NCI-H2227 (cell line): ENCODE measurements at regions not wholly inside any gene's neighbourhood (a gene's known extent, or its start where the extent isn't known, plus 50 kb on each side); places are given as distances from the start of the nearest gene placed in this dataset.
"Not testable (repeated sequence)": the region's sequence is repeated elsewhere in the genome, so short reads cannot be mapped to it uniquely, and the experiment has no call there.

Experiments used
- DNase-seq: peaks from one replicate; lab custom pipeline; 2025; ENCODE audit not compliant: unreplicated experiment; lab: John Stamatoyannopoulos, UW

DNA sequence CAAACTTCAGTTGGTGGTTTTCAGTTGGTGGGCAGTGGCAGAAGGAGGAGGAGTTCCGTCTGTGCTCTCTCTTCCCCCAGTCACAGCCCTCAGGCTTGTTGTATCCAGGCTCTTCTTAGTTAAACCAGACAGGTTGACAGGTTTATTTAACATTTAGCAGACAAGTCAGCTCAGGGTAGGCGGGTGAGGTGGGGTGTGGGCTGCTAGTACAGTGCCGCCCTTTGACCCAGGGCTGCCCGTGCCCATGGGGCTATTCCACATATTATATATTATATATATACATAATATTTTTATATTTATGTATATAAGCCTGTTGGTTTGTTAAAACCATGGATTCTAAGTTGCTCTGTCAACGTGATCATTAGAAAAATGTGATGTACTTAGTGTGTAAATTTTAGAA is 1740.6 kb upstream of the DEFB115 start:
- not testable (repeated sequence) for DNase-seq

DNA sequence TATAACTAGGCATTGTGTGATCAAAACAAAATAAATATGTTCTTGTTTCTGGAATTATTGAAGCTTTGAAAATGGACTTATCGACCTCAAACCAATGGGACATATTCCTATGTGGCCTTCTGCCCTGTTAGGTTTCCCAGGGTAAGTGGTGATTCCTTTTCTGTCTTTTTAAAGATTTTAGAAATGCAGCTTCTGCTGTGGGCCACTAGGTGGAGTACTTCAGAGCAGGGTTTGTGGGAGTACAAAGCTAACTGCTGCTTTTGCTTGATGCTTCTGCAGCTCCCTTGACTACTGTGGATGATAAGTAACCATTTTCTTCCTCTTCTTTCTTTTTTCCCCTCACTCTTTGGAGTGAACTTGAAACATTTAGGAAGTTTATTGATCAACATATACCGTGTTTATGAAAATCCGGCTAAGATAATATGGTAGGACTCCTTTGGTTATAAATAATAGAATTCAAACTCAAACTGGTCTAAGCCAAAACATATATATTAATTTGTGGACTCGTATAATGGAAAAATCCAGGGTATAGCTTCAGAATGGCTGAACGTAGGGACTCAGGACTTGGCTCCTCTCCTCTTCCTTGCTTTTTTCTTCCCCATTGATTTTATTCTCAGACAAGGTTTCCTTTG is 1737.7 kb upstream of the DEFB115 start:
- DNase-seq: peak; percentile 10

DNA sequence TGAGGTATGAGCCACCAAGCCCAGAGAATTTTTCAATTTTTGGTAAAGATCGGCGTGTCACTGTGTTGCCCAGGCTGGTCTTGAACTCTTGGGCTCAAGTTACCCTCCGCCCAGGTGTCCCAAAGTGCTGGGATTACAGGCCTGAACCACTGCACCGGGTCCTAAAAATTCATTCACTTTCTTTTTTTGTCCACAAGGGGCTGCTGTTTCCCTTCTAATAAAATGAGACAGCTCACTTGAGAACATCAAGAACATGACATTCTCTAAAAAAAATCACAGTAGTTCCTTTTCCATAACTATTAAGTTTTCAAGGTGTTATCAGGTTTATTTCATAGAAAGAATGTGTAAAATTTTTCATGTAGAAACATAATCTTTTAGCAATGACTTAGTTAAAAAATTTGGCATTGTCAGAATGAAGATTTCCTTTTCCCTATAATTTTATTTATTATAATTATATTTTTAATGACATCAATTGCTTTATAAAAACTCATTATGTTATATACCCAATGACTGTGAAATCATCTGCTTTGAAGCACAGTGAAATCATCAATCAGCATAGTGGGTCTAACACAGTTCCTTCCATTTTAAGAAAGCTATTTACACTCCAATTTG is 1723.8 kb upstream of the DEFB115 start:
- peak; percentile 20 for DNase-seq

DNA sequence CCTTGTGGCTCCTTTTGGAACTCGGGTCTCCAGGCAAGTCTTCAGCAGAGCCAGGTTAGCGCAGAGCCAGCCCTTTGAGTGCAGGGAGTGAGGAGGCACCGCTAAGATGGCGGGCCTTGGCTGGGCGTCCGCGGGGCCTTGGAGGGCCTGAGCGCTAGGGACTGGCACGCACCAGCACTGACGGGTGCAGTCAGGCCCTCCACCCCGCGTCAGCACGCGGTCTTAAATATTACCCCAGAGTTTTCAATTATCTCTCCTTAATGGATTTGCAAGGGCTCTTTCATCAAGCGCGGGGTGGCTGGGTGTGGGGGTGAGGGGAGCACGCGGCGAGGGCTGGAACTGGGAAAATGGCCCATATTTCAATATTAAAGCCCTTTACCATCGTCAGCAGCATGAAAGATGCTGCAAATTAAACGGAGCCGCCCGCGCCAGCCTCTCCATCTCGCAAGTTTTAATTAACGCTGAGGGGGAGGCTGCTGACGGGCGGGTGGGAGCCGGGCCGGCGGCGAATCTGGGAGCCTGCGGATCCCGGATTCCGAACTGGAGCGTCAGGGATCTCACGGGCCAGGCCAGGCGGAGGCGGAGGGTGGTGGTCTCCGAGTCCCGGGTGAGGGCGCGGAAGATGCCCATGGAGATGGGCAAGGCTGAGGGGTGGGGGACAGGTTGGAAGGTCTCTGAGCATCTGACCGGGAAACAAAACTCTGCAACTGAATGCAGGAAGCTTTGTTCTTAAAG is 1690.4 kb upstream of the DEFB115 start:
- DNase-seq: not testable (repeated sequence)

DNA sequence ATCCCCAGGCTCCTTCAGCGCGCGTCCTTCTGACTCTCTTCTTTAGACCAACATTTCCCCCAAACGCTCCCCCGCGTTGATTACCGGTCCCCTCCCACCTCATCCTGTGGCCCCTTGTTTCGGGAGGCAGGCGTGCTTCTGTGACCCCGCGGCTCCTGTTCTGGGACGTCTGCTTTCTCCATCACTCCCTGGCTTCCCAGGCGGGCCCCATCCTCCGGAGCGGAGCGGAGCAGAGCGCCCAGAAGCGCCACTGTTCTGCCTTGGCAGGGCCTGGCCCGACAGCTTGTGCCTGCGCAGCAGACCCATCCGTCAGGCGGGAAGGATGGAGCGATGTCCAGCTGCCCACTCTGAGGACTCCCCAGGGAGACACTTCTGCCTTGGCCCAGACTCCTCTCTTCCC is 1689.8 kb upstream of the DEFB115 start:
- not testable (repeated sequence) for DNase-seq

DNA sequence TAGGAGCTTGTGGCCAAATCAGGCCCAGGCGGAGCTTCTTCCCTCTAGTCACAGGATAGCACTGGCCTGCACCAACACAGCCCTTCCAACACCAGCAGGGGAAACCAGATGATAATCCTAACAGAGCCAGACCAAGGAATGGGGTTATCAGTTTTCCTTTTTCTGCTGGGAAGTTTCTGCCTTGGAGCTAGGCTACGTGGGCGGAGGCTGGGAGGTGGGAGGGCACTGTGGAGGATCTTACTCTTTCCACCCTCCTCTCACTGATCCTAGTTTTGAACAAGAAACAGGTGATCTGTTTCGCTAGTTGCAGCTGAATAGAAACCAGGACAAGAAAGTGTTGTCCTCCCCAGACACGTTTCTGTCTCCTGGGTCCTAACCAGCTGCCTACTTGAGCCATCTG is 1687.3 kb upstream of the DEFB115 start:
- DNase-seq: not testable (repeated sequence)

DNA sequence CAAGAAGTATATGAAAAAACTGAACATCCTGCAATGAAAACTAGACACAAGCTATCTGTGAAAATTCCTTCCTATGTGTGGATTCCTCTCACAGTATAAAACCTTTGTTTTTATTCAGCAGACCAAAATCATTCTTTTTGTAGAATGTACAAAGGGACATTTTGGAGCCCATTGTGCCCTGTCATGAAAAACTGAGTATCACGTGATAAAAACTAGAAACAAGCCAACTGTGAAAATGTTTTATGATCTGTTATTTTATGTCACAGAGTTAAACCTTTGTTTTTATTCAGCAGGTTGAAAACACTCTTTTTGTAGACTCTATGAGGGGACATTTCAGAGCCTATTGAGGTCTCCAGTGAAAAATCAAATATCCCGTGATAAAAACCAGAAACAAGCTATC is 1667.9 kb upstream of the DEFB115 start:
- DNase-seq: not testable (repeated sequence)

DNA sequence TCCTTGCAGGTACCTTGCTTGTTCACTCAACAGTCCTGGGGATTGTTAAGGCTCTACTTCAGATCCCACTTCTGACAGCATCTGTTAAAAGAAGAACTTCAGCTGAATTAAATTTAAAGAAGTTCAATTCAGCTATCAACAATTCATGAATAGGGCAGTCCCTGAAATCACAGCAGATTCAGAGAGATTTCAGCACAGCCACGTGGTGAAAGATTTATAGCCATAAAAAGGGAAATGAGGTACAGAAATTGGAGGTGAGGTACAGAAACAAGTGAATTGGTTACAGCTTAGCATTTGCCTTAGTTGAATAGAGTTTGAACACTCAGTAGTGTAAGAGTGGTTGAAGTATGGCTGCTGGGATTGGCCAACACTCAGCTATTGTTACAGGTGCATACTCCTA is 1653.3 kb upstream of the DEFB115 start:
- not testable (repeated sequence) for DNase-seq

DNA sequence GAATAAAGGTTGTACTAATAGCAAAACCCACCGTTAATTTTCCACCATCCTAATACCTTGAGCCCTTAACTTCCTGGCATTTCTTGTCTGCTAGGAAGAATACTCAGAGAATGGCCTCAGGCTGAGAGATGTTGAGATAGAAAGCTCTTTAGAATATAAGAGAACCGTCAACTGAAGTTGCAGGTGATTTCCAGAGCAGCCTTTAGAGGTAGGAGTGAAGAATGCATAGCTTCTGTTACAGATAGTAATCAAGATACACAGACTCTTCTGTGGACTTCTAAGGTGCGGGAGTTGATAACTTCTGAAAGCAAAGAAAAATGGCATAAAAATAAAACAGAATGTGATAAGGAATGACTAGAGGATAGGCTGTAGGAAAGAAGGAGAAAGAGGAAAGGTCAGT is 1651.3 kb upstream of the DEFB115 start:
- not testable (repeated sequence) for DNase-seq

DNA sequence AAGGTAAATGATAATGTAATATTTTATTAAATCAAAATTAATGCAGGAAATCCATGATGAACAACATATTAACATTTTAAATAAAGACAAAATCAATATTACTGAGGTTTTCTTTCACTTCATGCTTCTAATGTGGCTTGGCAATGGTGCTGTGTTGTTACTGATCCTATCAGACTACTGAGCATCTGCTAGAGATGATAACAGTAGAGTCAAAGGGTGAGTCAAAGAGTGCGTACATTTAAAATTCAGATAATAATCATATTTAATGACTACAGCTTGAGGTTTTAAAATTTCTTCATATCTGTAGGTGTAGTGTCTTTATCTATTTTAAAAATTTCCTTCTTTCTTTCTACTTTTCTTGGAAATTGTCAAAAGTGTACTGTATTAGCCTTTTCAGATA is 1628.1 kb upstream of the DEFB115 start:
- DNase-seq: not testable (repeated sequence)
